Endothelial cell of umbilical vein (primary cell): ENCODE measurements at regions not wholly inside any gene's neighbourhood (a gene's known extent, or its start where the extent isn't known, plus 50 kb on each side); places are given as distances from the start of the nearest gene placed in this dataset.

Source experiments
- BruUV-seq: library from RNA; stranded (reverse); fragments of 400-500 nt; replicated peaks from 2 replicates; lab custom pipeline; 2021; lab: Mats Ljungman, UMichigan
- CTCF ChIA-PET: fragments of 300-600, 350-600 bp; sonication (Branson Sonifier 250); formaldehyde crosslinking; loops from one replicate; lab custom pipeline; 2021; ENCODE audit warnings: antibody characterized with exemption, inconsistent platforms; lab: Charles Lee
- POLR2A ChIA-PET: fragments of 300-600, 350-600 bp; sonication (Branson Sonifier 250); formaldehyde crosslinking; loops from one replicate; lab custom pipeline; 2021; ENCODE audit warnings: antibody characterized with exemption, inconsistent platforms; lab: Charles Lee
- DNase-seq: peaks from one replicate; pipeline ENCODE4 v3.0.0-alpha.2; 2011; ENCODE audit warnings: low read depth, low spot score
- FAIRE-seq: peaks from 2 replicates; lab custom pipeline; 2011; peaks lifted over from hg19 to GRCh38; lab: Jason Lieb, UNC
- H2AFZ ChIP-seq: 2 replicates; pipeline ENCODE4 v1.6.0; 2012; ENCODE audit warnings: low read depth, low read length, control low read depth, inconsistent platforms
- H3K27ac ChIP-seq: 2 replicates; pipeline ENCODE4 v1.5.1; 2011; ENCODE audit warnings: low read depth, mild to moderate bottlenecking, control low read depth, low read length, moderate library complexity; ENCODE audit not compliant: insufficient read depth
- H3K27me3 ChIP-seq, 2 experiments: 2 replicates each; pipeline versions ENCODE4 v1.6.0 to v1.6.1; 2011; ENCODE audit warnings: low read length in 2 of 2, mixed read lengths in 1 of 2; ENCODE audit not compliant: control insufficient read depth in 2 of 2, insufficient read depth in 2 of 2
- H3K36me3 ChIP-seq, 2 experiments: 2 replicates in 1 of 2; 3 replicates in 1 of 2; pipeline ENCODE4 v1.5.1; 2011; ENCODE audit warnings: low read length in 2 of 2, mild to moderate bottlenecking in 1 of 2, moderate library complexity in 1 of 2; ENCODE audit not compliant: control insufficient read depth in 2 of 2, insufficient read depth in 2 of 2; ENCODE audit errors: extremely low read depth in 1 of 2
- H3K4me1 ChIP-seq: 3 replicates; pipeline ENCODE4 v1.5.1; 2011; ENCODE audit warnings: mild to moderate bottlenecking, low read length; ENCODE audit not compliant: control insufficient read depth, insufficient read depth; ENCODE audit errors: extremely low read depth
- H3K4me2 ChIP-seq: 2 replicates; pipeline ENCODE4 v1.6.1; 2011; ENCODE audit warnings: low read length, control low read depth, mixed read lengths; ENCODE audit not compliant: insufficient read depth
- H3K4me3 ChIP-seq, 3 experiments: fragments of 200-600 bp in 1 of 3; sonication (generic), shearing (Covaris generic) in 1 of 3; replicated peaks in 1 of 3; 2 replicates each; pipeline ENCODE4 v1.5.1; 2011 to 2016; ENCODE audit warnings: control low read depth in 3 of 3, low read length in 3 of 3, mild to moderate bottlenecking in 2 of 3, inconsistent platforms in 1 of 3, low read depth in 1 of 3, moderate library complexity in 1 of 3; ENCODE audit not compliant: insufficient read depth in 1 of 3
- H3K79me2 ChIP-seq: 2 replicates; pipeline ENCODE4 v1.6.0; 2012; ENCODE audit warnings: low read length, inconsistent platforms; ENCODE audit not compliant: control insufficient read depth, insufficient read depth
- H3K9ac ChIP-seq: replicated peaks from 2 replicates; pipeline ENCODE3; 2011; ENCODE audit warnings: low read length, control low read depth; ENCODE audit not compliant: insufficient read depth; ENCODE audit errors: extremely low read depth
- H3K9me1 ChIP-seq: replicated peaks from 3 replicates; pipeline ENCODE4 v1.6.0; 2011; ENCODE audit warnings: mild to moderate bottlenecking, low read length; ENCODE audit not compliant: control insufficient read depth, insufficient read depth; ENCODE audit errors: extremely low read depth
- H3K9me3 ChIP-seq: replicated peaks from 2 replicates; pipeline ENCODE4 v1.5.1; 2012; ENCODE audit warnings: low read length, inconsistent platforms; ENCODE audit not compliant: control insufficient read depth, insufficient read depth
- H4K20me1 ChIP-seq: replicated peaks from 2 replicates; pipeline ENCODE3; 2011; ENCODE audit warnings: mild to moderate bottlenecking, low read length; ENCODE audit not compliant: control insufficient read depth, insufficient read depth; ENCODE audit errors: extremely low read depth
- EZH2 ChIP-seq: IDR thresholded peaks from 2 replicates; pipeline ENCODE4 v1.6.1; 2012; ENCODE audit warnings: borderline replicate concordance, low read depth, mild to moderate bottlenecking, moderate library complexity, low read length, inconsistent platforms; ENCODE audit not compliant: severe bottlenecking
- MYC ChIP-seq: IDR thresholded peaks from one replicate; pipeline ENCODE4 v1.6.1; 2011; ENCODE audit warnings: mild to moderate bottlenecking, low read depth, low read length
- POLR2A ChIP-seq: IDR thresholded peaks from 2 replicates; pipeline ENCODE4 v1.6.1; 2012; ENCODE audit warnings: low read depth, mild to moderate bottlenecking, control low read depth, low read length
- dilution Hi-C: fragments of 300-500 bp; cut with MboI; formaldehyde crosslinking; loops from one replicate; pipeline ENCODE4 v1.15.0; 2019; ENCODE audit warnings: low sequenced_read_pairs; ENCODE audit not compliant: extremely low pct_ligation_motif_present
- intact Hi-C: fragments of 100-400 bp; cut with micrococcal nuclease; formaldehyde crosslinking; loops from one replicate; pipeline ENCODE4 v1.10.0; 2022
- TF ChIP-seq, protein P1 (sequence below): IDR thresholded peaks from 2 replicates; pipeline ENCODE4 v1.6.1; 2011; ENCODE audit not compliant: insufficient read depth, insufficient read length
- TF ChIP-seq, protein P2 (sequence below), 2 donors: IDR thresholded peaks; 1 replicate in 1 of 2; 2 replicates in 1 of 2; pipeline ENCODE4 v1.5.1; 2011; ENCODE audit warnings: low read length in 2 of 2, mild to moderate bottlenecking in 2 of 2, moderate library complexity in 2 of 2, control low read depth in 1 of 2, inconsistent platforms in 1 of 2, low read depth in 1 of 2; ENCODE audit not compliant: insufficient read depth in 1 of 2; ENCODE audit errors: extremely low read depth in 1 of 2

DNA sequence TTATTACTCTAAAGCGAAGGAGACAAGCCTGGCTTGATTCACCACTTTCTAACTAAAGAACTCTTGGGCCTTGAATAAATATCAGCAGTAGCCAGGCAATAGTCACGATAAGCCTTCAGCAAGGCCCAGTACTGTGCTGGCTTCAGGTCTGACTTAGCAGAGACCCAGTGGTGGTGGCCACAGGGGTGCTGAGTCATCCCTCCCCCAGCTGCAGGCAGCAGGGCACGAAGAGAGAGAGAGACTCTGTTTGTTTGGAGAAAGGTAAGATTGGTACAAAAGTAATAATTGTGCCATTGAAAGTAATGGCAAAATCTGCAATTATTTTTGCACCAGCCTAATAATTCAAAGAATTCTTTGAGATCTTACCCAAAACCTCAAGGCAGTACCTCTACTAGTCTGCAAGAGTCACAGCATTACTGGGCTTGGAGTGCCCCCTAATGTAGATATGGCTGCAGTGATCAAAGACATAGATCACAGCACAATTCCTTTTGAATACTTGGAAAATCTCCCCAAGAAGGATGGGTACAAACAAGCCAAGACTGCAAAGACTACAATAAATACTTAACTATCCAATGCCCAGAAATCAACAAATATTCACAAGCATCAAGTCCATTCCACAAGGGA lies 159.5 kb upstream of the USP38 start:
- intact Hi-C loops: no loop called here
- dilution Hi-C loops: no loop called here
- Histone ChIP-seq H3K4me1 (no peaks in the 10 kb centered on the region), H3K9ac (no peak overlapping the region), H3K36me3 (no peaks in the 10 kb centered on the region), H3K4me2 (no peak overlapping the region), H3K79me2 (no peaks in the 10 kb centered on the region), H3K27me3 (no peaks in the 10 kb centered on the region), H3K27ac (no peak overlapping the region), H4K20me1 (no peaks in the 10 kb centered on the region), H3K4me3 (no peak overlapping the region), H3K9me3 (no peaks in the 10 kb centered on the region), H3K9me1 (no peaks in the 10 kb centered on the region), H2AFZ (no peak overlapping the region)
- TF ChIP-seq POLR2A (no peak), EZH2 (no peak), MYC (no peak)
- TF ChIP-seq, protein P1, sequence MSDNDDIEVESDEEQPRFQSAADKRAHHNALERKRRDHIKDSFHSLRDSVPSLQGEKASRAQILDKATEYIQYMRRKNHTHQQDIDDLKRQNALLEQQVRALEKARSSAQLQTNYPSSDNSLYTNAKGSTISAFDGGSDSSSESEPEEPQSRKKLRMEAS: no peak
- TF ChIP-seq, protein P2, sequence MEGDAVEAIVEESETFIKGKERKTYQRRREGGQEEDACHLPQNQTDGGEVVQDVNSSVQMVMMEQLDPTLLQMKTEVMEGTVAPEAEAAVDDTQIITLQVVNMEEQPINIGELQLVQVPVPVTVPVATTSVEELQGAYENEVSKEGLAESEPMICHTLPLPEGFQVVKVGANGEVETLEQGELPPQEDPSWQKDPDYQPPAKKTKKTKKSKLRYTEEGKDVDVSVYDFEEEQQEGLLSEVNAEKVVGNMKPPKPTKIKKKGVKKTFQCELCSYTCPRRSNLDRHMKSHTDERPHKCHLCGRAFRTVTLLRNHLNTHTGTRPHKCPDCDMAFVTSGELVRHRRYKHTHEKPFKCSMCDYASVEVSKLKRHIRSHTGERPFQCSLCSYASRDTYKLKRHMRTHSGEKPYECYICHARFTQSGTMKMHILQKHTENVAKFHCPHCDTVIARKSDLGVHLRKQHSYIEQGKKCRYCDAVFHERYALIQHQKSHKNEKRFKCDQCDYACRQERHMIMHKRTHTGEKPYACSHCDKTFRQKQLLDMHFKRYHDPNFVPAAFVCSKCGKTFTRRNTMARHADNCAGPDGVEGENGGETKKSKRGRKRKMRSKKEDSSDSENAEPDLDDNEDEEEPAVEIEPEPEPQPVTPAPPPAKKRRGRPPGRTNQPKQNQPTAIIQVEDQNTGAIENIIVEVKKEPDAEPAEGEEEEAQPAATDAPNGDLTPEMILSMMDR (IDR thresholded peaks at IDR 0.05; ENCODE audit: extremely low read depth in 1 of 2, insufficient read depth in 1 of 2, low read depth in 1 of 2, low read length in 2 of 2): no peak
- BruUV-seq: no TSS peak
- no peak for DNase-seq
- ChIA-PET CTCF (no interaction called here), POLR2A (no interaction called here)
- no peak for FAIRE-seq
